Lower lobe of right lung (tissue), 2 donors: ENCODE measurements at regions not wholly inside any gene's neighbourhood (a gene's known extent, or its start where the extent isn't known, plus 50 kb on each side); places are given as distances from the start of the nearest gene placed in this dataset.

Source experiments
- ATAC-seq, 2 donors: fragments of 200-7000 bp; cut with Tn5 transposase; one replicate each; pipeline ENCODE4 v1.9.1; 2020 to 2022; ENCODE audit warnings: mild to moderate bottlenecking in 2 of 2, moderate library complexity in 2 of 2
- DNase-seq: peaks from one replicate; pipeline ENCODE4 v3.0.0-alpha.2; 2020
- H3K27ac ChIP-seq: fragments of 200-600 bp; one replicate; pipeline ENCODE4 v1.8.0; 2022
- H3K27me3 ChIP-seq: fragments of 200-600 bp; one replicate; pipeline ENCODE4 v1.8.0; 2022; ENCODE audit warnings: low read depth
- H3K36me3 ChIP-seq: fragments of 200-600 bp; one replicate; pipeline ENCODE4 v1.8.0; 2022; ENCODE audit warnings: mild to moderate bottlenecking
- H3K4me1 ChIP-seq: fragments of 200-600 bp; one replicate; pipeline ENCODE4 v1.8.0; 2022
- H3K4me3 ChIP-seq: fragments of 200-600 bp; one replicate; pipeline ENCODE4 v1.8.0; 2022; ENCODE audit warnings: mild to moderate bottlenecking
- H3K9me3 ChIP-seq: fragments of 200-600 bp; one replicate; pipeline ENCODE4 v1.8.0; 2022
- CTCF ChIP-seq: fragments of 200-600 bp; IDR thresholded peaks from one replicate; pipeline ENCODE4 v1.8.0; 2022; ENCODE audit warnings: antibody characterized with exemption, mild to moderate bottlenecking
- intact Hi-C: fragments of 100-400 bp; cut with DNase I; formaldehyde crosslinking; loops from one replicate; pipeline ENCODE4 v1.11.0; 2022
- donor health status: DM: no; HTN: yes; CAD: no; lungs with severe emphysema.

GRCh38 chr13:55538424-55538823, 1602.3 kb upstream of the PRR20A start:
- DNase-seq (no peak), ATAC-seq (no peak)
- TF ChIP-seq CTCF, result no peak
- Histone ChIP-seq H3K27ac (no peak overlapping the region), H3K36me3 (no peaks in the 10 kb centered on the region), H3K4me1 (no peaks in the 10 kb centered on the region), H3K9me3 (no peaks in the 10 kb centered on the region), H3K27me3 (no peaks in the 10 kb centered on the region), H3K4me3 (no peak overlapping the region)
- intact Hi-C loops, result no loop called here

- no peaks in the 10 kb centered on the region for H3K36me3 ChIP-seq
- H3K27ac ChIP-seq, result no peak overlapping the region
- no peaks in the 10 kb centered on the region for H3K4me1 ChIP-seq
- no peaks in the 10 kb centered on the region for H3K27me3 ChIP-seq
- TF ChIP-seq CTCF, result no peak
- ATAC-seq (no peak), DNase-seq (no peak)
- intact Hi-C loops, result no loop called here
- H3K4me3 ChIP-seq, result no peak overlapping the region
- H3K9me3 ChIP-seq, result no peaks in the 10 kb centered on the region
These were observed 1597.7 kb upstream of the PRR20A start for GRCh38 chr13:55543053-55543452.

GRCh38 chr13:55550624-55551023, 1590.1 kb upstream of the PRR20A start:
- ATAC-seq, result no peak
- H3K9me3 ChIP-seq, result no peaks in the 10 kb centered on the region
- TF ChIP-seq CTCF, result no peak

GRCh38 chr13:55553701-55554100, 1587.0 kb upstream of the PRR20A start:
- H3K4me1 ChIP-seq, result no peaks in the 10 kb centered on the region
- no peaks in the 10 kb centered on the region for H3K9me3 ChIP-seq
- no peaks in the 10 kb centered on the region for H3K36me3 ChIP-seq
- no peak overlapping the region for H3K27ac ChIP-seq
- ATAC-seq (no peak), DNase-seq (no peak)
- no peaks in the 10 kb centered on the region for H3K27me3 ChIP-seq
- no peak overlapping the region for H3K4me3 ChIP-seq
- no peak for TF ChIP-seq CTCF
- intact Hi-C loops, result no loop called here

More at GRCh38 chr13:55550624-55551023, 1590.1 kb upstream of the PRR20A start:
- Histone ChIP-seq H3K4me3 (no peak overlapping the region), H3K4me1 (no peaks in the 10 kb centered on the region), H3K27ac (no peak overlapping the region), H3K27me3 (no peaks in the 10 kb centered on the region), H3K36me3 (no peaks in the 10 kb centered on the region)
- DNase-seq, result no peak
- intact Hi-C loops, result no loop called here

- ATAC-seq, result no peak
- Histone ChIP-seq H3K36me3 (no peaks in the 10 kb centered on the region), H3K27me3 (no peaks in the 10 kb centered on the region), H3K4me1 (no peaks in the 10 kb centered on the region), H3K4me3 (no peak overlapping the region), H3K9me3 (no peaks in the 10 kb centered on the region), H3K27ac (no peak overlapping the region)
- intact Hi-C loops, result no loop called here
- DNase-seq, result no peak
- no peak for TF ChIP-seq CTCF
These were observed 1586.0 kb upstream of the PRR20A start for GRCh38 chr13:55554741-55555140.

GRCh38 chr13:55560331-55560730, 1580.4 kb upstream of the PRR20A start:
- no peak for TF ChIP-seq CTCF
- DNase-seq, result no peak

More at GRCh38 chr13:55560331-55560730, 1580.4 kb upstream of the PRR20A start:
- no peak for ATAC-seq
- no peaks in the 10 kb centered on the region for H3K36me3 ChIP-seq
- no peak overlapping the region for H3K4me3 ChIP-seq
- H3K4me1 ChIP-seq, result no peaks in the 10 kb centered on the region
- intact Hi-C loops, result no loop called here
- H3K9me3 ChIP-seq, result no peaks in the 10 kb centered on the region
- H3K27me3 ChIP-seq, result no peaks in the 10 kb centered on the region
- H3K27ac ChIP-seq, result no peak overlapping the region
